ENCODE measurements at regions not wholly inside any gene's neighbourhood (a gene's known extent, or its start where the extent isn't known, plus 50 kb on each side); places are given as distances from the start of the nearest gene placed in this dataset.

DNA sequence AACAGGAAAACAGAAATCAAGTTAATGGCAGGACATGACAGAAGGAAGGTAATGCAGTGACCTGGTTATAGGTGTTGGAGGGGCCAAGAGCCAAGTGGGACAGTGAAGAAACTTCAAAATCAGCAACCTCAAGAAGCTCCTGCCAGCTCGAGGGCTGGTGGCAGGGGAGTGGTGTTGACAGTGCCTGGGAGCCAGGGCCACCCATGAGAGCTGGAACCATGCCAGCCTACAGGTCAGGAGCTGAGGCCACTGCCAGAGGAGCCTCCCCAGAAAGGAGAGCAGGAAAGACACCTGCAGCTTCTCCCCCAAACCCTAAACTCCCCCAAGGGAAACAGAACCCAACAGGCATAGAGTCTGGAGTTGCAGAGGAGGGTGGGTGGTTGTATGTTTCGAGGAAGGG lies 262.1 kb downstream of the LRFN2 start:
- no peak for TF ChIP-seq EZH2 (IDR thresholded peaks at IDR 0.05; ENCODE audit: borderline replicate concordance, low read depth, low read length, poor library complexity, severe bottlenecking)
- TF ChIP-seq, protein P1, sequence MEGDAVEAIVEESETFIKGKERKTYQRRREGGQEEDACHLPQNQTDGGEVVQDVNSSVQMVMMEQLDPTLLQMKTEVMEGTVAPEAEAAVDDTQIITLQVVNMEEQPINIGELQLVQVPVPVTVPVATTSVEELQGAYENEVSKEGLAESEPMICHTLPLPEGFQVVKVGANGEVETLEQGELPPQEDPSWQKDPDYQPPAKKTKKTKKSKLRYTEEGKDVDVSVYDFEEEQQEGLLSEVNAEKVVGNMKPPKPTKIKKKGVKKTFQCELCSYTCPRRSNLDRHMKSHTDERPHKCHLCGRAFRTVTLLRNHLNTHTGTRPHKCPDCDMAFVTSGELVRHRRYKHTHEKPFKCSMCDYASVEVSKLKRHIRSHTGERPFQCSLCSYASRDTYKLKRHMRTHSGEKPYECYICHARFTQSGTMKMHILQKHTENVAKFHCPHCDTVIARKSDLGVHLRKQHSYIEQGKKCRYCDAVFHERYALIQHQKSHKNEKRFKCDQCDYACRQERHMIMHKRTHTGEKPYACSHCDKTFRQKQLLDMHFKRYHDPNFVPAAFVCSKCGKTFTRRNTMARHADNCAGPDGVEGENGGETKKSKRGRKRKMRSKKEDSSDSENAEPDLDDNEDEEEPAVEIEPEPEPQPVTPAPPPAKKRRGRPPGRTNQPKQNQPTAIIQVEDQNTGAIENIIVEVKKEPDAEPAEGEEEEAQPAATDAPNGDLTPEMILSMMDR (conservative IDR thresholded peaks at IDR 0.05; ENCODE audit: low read depth, low read length) = no peak
- no TSS peak for BruUV-seq (replicated peaks)

DNA sequence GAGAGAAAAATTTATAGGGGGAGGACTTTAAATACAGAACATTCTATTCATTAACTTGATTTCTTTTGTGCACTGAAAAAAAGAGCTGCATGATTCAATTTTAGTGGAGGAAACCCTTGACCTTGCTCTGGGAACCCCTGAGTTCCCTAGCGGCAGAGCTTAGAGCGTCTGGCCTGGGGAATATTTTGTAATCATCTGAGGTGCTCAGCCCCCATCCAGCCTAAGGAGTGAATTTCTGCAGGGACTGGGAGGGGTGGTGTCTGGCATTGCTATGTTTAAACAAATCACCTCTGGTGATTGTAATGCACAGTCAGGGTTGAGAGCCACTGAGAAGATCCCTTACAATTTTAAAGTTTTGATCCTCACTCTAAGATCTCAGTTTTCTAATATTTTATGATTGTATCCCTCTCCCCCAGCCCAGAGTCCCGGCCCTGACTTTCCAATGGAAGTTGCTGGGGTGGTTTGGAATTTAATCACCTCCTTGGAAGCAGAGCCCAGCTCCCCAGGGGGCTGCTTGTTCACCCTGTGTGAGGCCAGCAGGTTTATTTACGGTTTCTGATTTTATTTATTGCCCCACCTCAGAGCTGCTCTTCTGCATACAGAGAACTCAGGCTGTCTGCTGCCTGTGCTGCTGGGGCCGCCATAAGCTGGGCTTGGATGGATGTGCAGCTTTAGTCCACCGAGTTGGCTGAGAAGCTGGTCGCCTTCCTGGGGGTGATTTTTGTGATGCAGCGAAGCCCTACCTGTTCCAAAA lies 263.1 kb downstream of the LRFN2 start:
- no TSS peak for BruUV-seq (replicated peaks)
- CTCF ChIA-PET = no interaction called here
- no peaks in the 10 kb centered on the region for H3K27me3 ChIP-seq (replicated peaks; ENCODE audit: insufficient read depth, low read depth, low read length, poor library complexity)

More for the DNA sequence above, 262.1 kb downstream of the LRFN2 start:
- Histone ChIP-seq H3K27me3 (replicated peaks; ENCODE audit: insufficient read depth, low read depth, low read length, poor library complexity) (no peaks in the 10 kb centered on the region), H3K9me3 (ENCODE audit: low read depth, low read length, poor library complexity, severe bottlenecking) (no peaks in the 10 kb centered on the region), H3K4me1 (ENCODE audit: insufficient read depth, low read length, poor library complexity, severe bottlenecking) (peaks cover 22% of the 10 kb centered on the region), H3K4me3 (ENCODE audit: low read depth, low read length, poor library complexity, severe bottlenecking) (no peak overlapping the region), H3K36me3 (ENCODE audit: insufficient read depth, low read length, poor library complexity, severe bottlenecking) (no peaks in the 10 kb centered on the region), H3K27ac (ENCODE audit: low read depth, low read length, poor library complexity, severe bottlenecking) (no peak overlapping the region)
- intact Hi-C loops (cut with micrococcal nuclease; ENCODE audit: unreplicated experiment) = loop anchor here (10.0 kb wide), 1 partner anchor 260 kb away; the partner anchor contains the start of gene LRFN2
- CTCF ChIA-PET = no interaction called here
- POLR2A ChIA-PET (ENCODE audit: low non-redundant PET) = no interaction called here
- no peak for DNase-seq (ENCODE audit: low spot score)

DNA sequence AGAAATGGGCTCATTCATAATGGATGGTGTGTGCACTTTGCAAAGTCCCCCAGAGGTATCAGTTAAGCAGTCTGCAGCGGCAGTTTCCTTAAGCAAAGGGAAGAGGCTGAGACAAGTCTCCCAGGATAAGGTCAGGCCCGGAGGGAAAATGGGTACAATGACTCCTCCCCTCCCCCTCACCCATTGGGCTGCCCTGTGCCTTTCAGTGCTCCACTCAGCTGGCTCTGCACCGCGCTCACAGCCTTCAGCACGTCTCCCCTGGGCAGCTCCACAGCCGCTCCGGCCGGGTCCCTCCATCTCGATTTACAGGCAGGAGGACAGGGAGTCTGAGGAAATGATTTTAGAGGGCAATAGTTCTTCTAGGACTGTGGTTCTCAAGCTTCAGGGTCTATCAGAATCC lies 264.8 kb downstream of the LRFN2 start:
- BruUV-seq (replicated peaks) = no TSS peak
- no peak overlapping the region for H3K27ac ChIP-seq (ENCODE audit: low read depth, low read length, poor library complexity, severe bottlenecking)
- H3K36me3 ChIP-seq (ENCODE audit: insufficient read depth, low read length, poor library complexity, severe bottlenecking) = no peaks in the 10 kb centered on the region
- ChIA-PET CTCF (no interaction called here), POLR2A (ENCODE audit: low non-redundant PET) (interaction anchor here (0.5 kb wide), 1 partner anchor 265 kb away, joined by 5 read pairs; no protein-coding TSS in a partner anchor)
- no peak overlapping the region for H3K4me3 ChIP-seq (ENCODE audit: low read depth, low read length, poor library complexity, severe bottlenecking)
- peaks cover 7% of the 10 kb centered on the region for H3K4me1 ChIP-seq (ENCODE audit: insufficient read depth, low read length, poor library complexity, severe bottlenecking)
- no peaks in the 10 kb centered on the region for H3K9me3 ChIP-seq (ENCODE audit: low read depth, low read length, poor library complexity, severe bottlenecking)
- TF ChIP-seq, protein P1 (conservative IDR thresholded peaks at IDR 0.05; ENCODE audit: low read depth, low read length) = no peak
- no peak for TF ChIP-seq EZH2 (IDR thresholded peaks at IDR 0.05; ENCODE audit: borderline replicate concordance, low read depth, low read length, poor library complexity, severe bottlenecking)
- DNase-seq (ENCODE audit: low spot score) = no peak
- H3K27me3 ChIP-seq (replicated peaks; ENCODE audit: insufficient read depth, low read depth, low read length, poor library complexity) = no peaks in the 10 kb centered on the region
- intact Hi-C loops (cut with micrococcal nuclease; ENCODE audit: unreplicated experiment) = loop anchor here (10.0 kb wide), 1 partner anchor 262 kb away; the partner anchor contains the start of gene LRFN2

More for the DNA sequence above, 263.1 kb downstream of the LRFN2 start:
- DNase-seq (ENCODE audit: low spot score) = no peak
- H3K4me1 ChIP-seq (ENCODE audit: insufficient read depth, low read length, poor library complexity, severe bottlenecking) = peaks cover 14% of the 10 kb centered on the region
- H3K36me3 ChIP-seq (ENCODE audit: insufficient read depth, low read length, poor library complexity, severe bottlenecking) = no peaks in the 10 kb centered on the region
- H3K4me3 ChIP-seq (ENCODE audit: low read depth, low read length, poor library complexity, severe bottlenecking) = no peak overlapping the region
- POLR2A ChIA-PET (ENCODE audit: low non-redundant PET) = no interaction called here
- H3K9me3 ChIP-seq (ENCODE audit: low read depth, low read length, poor library complexity, severe bottlenecking) = no peaks in the 10 kb centered on the region
- no peak for TF ChIP-seq EZH2 (IDR thresholded peaks at IDR 0.05; ENCODE audit: borderline replicate concordance, low read depth, low read length, poor library complexity, severe bottlenecking)
- TF ChIP-seq, protein P1 (conservative IDR thresholded peaks at IDR 0.05; ENCODE audit: low read depth, low read length) = no peak
- intact Hi-C loops (cut with micrococcal nuclease; ENCODE audit: unreplicated experiment) = loop anchor here (10.0 kb wide), 1 partner anchor 261 kb away; the partner anchor contains the start of gene LRFN2
- H3K27ac ChIP-seq (ENCODE audit: low read depth, low read length, poor library complexity, severe bottlenecking) = no peak overlapping the region

All from A673 (cell line).